ENCODE measurements at regions not wholly inside any gene's neighbourhood (a gene's known extent, or its start where the extent isn't known, plus 50 kb on each side); places are given as distances from the start of the nearest gene placed in this dataset.

DNA sequence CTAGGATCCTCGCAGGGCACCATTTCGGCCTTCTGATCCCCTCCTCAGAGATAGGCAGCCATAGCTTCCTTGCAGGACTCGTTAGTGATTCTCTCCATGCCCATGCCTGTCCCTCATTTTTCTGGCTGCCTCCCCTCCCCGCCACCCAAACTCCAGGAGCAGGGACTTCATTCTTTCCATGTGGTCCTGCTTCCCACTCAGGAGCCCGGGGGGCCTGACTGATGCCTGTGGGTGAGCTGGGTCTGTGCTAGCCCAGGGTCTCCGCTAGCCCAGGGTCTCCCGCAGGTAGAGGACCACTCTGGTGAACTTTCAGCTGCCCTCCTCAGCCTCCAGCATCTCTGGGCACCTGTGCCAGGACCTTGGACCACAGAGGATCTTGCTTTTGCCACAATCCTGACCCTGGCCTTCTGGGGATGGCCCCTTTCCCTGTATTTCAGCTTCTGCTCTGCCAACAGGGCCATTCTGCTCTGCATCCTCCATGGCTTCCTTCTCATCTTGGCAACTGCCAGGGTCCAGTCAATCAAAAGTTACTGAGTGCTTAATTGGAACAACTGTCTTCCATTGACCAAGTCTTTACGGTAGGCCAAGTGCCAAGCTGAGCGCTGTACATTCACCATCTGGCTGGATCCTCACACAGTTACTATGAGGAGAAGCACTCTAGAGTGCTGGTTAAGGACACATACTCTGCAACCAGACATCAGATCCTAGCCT lies 152.2 kb downstream of the EFNB1 start:
- Histone ChIP-seq H3K4me1 (ENCODE audit: control insufficient read depth, extremely low read depth, insufficient read depth, low read length) (no peaks in the 10 kb centered on the region), H3K4me2 (ENCODE audit: insufficient read depth, low read length) (no peak overlapping the region), H3K9me1 (replicated peaks; ENCODE audit: control insufficient read depth, extremely low read depth, insufficient read depth, low read length) (no peaks in the 10 kb centered on the region), H4K20me1 (replicated peaks; ENCODE audit: control insufficient read depth, extremely low read depth, insufficient read depth, low read length) (no peaks in the 10 kb centered on the region), H3K9ac (replicated peaks; ENCODE audit: extremely low read depth, insufficient read depth, low read length) (no peak overlapping the region), H3K36me3 (ENCODE audit: control insufficient read depth in 2 of 2, extremely low read depth in 1 of 2, insufficient read depth in 2 of 2, low read length in 2 of 2) (no peaks in the 10 kb centered on the region), H3K79me2 (ENCODE audit: control insufficient read depth, insufficient read depth, low read length) (no peaks in the 10 kb centered on the region), H3K9me3 (replicated peaks; ENCODE audit: control insufficient read depth, insufficient read depth, low read length) (no peaks in the 10 kb centered on the region), H2AFZ (ENCODE audit: low read depth, low read length) (no peak overlapping the region), H3K4me3 (replicated peaks in 1 of 3; ENCODE audit: insufficient read depth in 1 of 3, low read depth in 1 of 3, low read length in 3 of 3) (no peak overlapping the region), H3K27me3 (ENCODE audit: control insufficient read depth in 2 of 2, insufficient read depth in 2 of 2, low read length in 2 of 2) (peaks cover 4 to 5% of the 10 kb centered on the region in 2 experiments), H3K27ac (ENCODE audit: insufficient read depth, low read depth, low read length) (no peak overlapping the region)
- FAIRE-seq (no peak), DNase-seq (ENCODE audit: low read depth, low spot score) (no peak)
- ChIA-PET CTCF (interaction anchor here (1.4 to 2.6 kb wide), 2 partner anchors 60 to 153 kb away, joined by 3 to 7 read pairs; partner anchors contain the start of gene EFNB1), POLR2A (no interaction called here)
- TF ChIP-seq POLR2AphosphoS5 (IDR thresholded peaks at IDR 0.05; ENCODE audit: insufficient read depth, low read depth, low read length) (no peak), POLR2A (IDR thresholded peaks at IDR 0.05; ENCODE audit: low read depth, low read length) (no peak), JUN (IDR thresholded peaks at IDR 0.05; ENCODE audit: borderline replicate concordance, insufficient read depth, insufficient read length, low read depth) (no peak), MYC (IDR thresholded peaks at IDR 0.05; ENCODE audit: low read depth, low read length) (no peak)
- TF ChIP-seq, protein P1, sequence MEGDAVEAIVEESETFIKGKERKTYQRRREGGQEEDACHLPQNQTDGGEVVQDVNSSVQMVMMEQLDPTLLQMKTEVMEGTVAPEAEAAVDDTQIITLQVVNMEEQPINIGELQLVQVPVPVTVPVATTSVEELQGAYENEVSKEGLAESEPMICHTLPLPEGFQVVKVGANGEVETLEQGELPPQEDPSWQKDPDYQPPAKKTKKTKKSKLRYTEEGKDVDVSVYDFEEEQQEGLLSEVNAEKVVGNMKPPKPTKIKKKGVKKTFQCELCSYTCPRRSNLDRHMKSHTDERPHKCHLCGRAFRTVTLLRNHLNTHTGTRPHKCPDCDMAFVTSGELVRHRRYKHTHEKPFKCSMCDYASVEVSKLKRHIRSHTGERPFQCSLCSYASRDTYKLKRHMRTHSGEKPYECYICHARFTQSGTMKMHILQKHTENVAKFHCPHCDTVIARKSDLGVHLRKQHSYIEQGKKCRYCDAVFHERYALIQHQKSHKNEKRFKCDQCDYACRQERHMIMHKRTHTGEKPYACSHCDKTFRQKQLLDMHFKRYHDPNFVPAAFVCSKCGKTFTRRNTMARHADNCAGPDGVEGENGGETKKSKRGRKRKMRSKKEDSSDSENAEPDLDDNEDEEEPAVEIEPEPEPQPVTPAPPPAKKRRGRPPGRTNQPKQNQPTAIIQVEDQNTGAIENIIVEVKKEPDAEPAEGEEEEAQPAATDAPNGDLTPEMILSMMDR (IDR thresholded peaks at IDR 0.05; ENCODE audit: extremely low read depth in 1 of 2, insufficient read depth in 1 of 2, low read depth in 1 of 2, low read length in 2 of 2) = no peak
- dilution Hi-C loops (cut with MboI; ENCODE audit: extremely low pct_ligation_motif_present, low sequenced_read_pairs) (no loop called here), intact Hi-C loops (cut with micrococcal nuclease) (no loop called here)
- BruUV-seq (replicated peaks) = no TSS peak

DNA sequence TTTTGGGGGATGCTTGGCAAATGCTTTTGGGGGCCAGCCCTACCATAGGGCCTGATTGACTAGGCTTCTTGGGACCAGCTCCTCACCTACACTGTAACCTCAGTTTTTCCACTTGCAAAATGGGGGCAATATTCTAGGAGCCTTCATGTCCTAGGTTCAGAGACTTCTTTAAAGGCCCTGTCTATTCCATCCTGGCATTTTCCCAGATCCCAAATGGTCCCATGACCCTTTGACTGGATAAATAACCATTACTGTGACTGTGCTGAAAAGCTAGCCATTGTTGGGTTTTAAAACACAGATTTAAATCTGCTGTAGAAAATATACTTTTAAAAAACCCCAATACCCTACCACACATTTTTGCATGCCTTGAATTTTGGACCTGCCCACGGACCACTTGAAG lies 149.8 kb downstream of the EFNB1 start:
- H3K79me2 ChIP-seq (ENCODE audit: control insufficient read depth, insufficient read depth, low read length) = no peaks in the 10 kb centered on the region
- H4K20me1 ChIP-seq (replicated peaks; ENCODE audit: control insufficient read depth, extremely low read depth, insufficient read depth, low read length) = no peaks in the 10 kb centered on the region
- intact Hi-C loops (cut with micrococcal nuclease) (no loop called here), dilution Hi-C loops (cut with MboI; ENCODE audit: extremely low pct_ligation_motif_present, low sequenced_read_pairs) (no loop called here)
- FAIRE-seq (no peak), DNase-seq (ENCODE audit: low read depth, low spot score) (no peak)
- H3K36me3 ChIP-seq (ENCODE audit: control insufficient read depth in 2 of 2, extremely low read depth in 1 of 2, insufficient read depth in 2 of 2, low read length in 2 of 2) = no peaks in the 10 kb centered on the region
- no peaks in the 10 kb centered on the region for H3K9me3 ChIP-seq (replicated peaks; ENCODE audit: control insufficient read depth, insufficient read depth, low read length)
- no peak overlapping the region for H3K4me2 ChIP-seq (ENCODE audit: insufficient read depth, low read length)
- no peak overlapping the region for H3K4me3 ChIP-seq (replicated peaks in 1 of 3; ENCODE audit: insufficient read depth in 1 of 3, low read depth in 1 of 3, low read length in 3 of 3)
- no peak overlapping the region for H2AFZ ChIP-seq (ENCODE audit: low read depth, low read length)
- ChIA-PET CTCF (interaction anchor here (0.9 to 1.1 kb wide), 2 partner anchors 11 to 149 kb away, joined by 4 read pairs; partner anchors contain the start of gene EFNB1), POLR2A (no interaction called here)
- H3K27ac ChIP-seq (ENCODE audit: insufficient read depth, low read depth, low read length) = no peak overlapping the region
- TF ChIP-seq MYC (IDR thresholded peaks at IDR 0.05; ENCODE audit: low read depth, low read length) (no peak), POLR2A (IDR thresholded peaks at IDR 0.05; ENCODE audit: low read depth, low read length) (no peak), EZH2 (IDR thresholded peaks at IDR 0.05; ENCODE audit: borderline replicate concordance, low read depth, low read length, severe bottlenecking) (no peak), GATA2 (IDR thresholded peaks at IDR 0.05; ENCODE audit: insufficient read depth, insufficient read length, low read depth, low read length) (no peak), JUN (IDR thresholded peaks at IDR 0.05; ENCODE audit: borderline replicate concordance, insufficient read depth, insufficient read length, low read depth) (no peak), FOS (IDR thresholded peaks at IDR 0.05; ENCODE audit: borderline replicate concordance, insufficient read depth, low read length) (no peak), POLR2AphosphoS5 (IDR thresholded peaks at IDR 0.05; ENCODE audit: insufficient read depth, low read depth, low read length) (no peak)
- TF ChIP-seq, protein P1 (IDR thresholded peaks at IDR 0.05; ENCODE audit: extremely low read depth in 1 of 2, insufficient read depth in 1 of 2, low read depth in 1 of 2, low read length in 2 of 2) = no peak
- TF ChIP-seq, protein P2, sequence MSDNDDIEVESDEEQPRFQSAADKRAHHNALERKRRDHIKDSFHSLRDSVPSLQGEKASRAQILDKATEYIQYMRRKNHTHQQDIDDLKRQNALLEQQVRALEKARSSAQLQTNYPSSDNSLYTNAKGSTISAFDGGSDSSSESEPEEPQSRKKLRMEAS (IDR thresholded peaks at IDR 0.05; ENCODE audit: insufficient read depth, insufficient read length) = no peak
- H3K9ac ChIP-seq (replicated peaks; ENCODE audit: extremely low read depth, insufficient read depth, low read length) = no peak overlapping the region
- peaks cover 4 to 5% of the 10 kb centered on the region in 2 experiments for H3K27me3 ChIP-seq (ENCODE audit: control insufficient read depth in 2 of 2, insufficient read depth in 2 of 2, low read length in 2 of 2)
- no peaks in the 10 kb centered on the region for H3K9me1 ChIP-seq (replicated peaks; ENCODE audit: control insufficient read depth, extremely low read depth, insufficient read depth, low read length)
- BruUV-seq (replicated peaks) = no TSS peak
- no peaks in the 10 kb centered on the region for H3K4me1 ChIP-seq (ENCODE audit: control insufficient read depth, extremely low read depth, insufficient read depth, low read length)

Measured in endothelial cell of umbilical vein (primary cell).